HG02973 (cell line): ENCODE measurements at regions not wholly inside any gene's neighbourhood (a gene's known extent, or its start where the extent isn't known, plus 50 kb on each side); places are given as distances from the start of the nearest gene placed in this dataset.
"Not testable (repeated sequence)": the region's sequence is repeated elsewhere in the genome, so short reads cannot be mapped to it uniquely, and the experiment has no call there.

Experiments used
- ATAC-seq: cut with Tn5 transposase; IDR thresholded peaks from one replicate; pipeline ENCODE4 v1.9.1; 2021; ENCODE audit warnings: moderate library complexity; ENCODE audit not compliant: unreplicated experiment

DNA sequence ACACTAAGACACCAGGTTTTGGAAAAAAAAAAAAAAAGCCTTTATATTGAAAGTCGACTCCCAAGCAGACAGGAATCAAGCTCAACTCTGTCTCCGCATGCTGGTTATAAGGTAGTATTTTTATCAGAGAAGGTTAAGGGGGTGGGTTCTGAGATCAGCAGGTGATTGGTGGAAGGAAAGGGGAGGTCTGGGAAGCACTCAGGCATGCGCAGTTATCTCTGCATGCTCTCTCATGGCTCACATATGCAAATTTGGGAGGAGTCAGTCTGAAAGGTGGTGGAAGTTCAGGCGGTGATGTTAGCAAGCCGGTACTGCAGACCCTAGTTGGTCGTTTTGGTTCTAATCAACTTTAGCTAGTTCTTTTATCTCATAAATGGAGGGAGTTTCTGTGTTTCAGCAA lies 357.6 kb upstream of the C16orf82 start:
- ATAC-seq, result no peak

DNA sequence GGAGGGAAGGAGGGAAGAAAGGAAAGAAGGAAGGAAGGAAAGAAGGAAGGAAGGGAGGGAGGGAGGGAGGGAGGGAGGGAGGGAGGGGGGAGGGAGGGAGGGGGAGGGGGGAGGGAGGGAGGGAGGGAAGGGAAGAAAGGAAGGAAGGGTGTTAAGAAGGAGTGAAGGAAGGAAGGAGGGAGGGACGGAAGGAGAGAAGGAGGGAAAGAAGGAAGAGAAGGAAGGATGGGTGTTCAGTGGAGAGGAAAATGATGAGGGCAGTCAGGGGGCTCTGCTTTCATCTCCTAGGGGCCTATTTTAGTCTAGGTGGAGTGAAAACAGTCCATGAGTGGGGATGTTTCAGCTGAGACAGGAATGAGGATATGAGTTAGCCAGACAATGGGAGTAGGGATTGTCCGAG lies 357.0 kb upstream of the C16orf82 start:
- ATAC-seq, result no peak

DNA sequence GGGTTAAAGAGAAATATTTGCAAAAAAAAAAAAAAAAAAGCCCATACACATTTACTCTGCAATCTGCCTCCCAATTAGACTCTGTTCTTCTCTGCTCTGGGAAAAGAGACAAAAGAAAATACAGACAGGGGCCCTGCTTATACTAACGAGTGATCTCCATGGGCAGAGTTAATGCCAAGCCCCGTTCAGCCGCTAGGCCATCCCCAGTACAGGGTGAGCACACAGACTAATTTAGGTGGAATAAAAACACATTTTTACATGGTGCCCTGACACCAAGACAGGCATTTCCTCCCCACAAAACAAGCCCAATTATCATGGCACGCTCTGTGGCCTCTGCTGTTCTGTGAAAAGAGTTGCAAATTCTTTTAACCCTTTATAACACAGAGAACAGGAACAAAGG lies 356.3 kb upstream of the C16orf82 start:
- no peak for ATAC-seq

DNA sequence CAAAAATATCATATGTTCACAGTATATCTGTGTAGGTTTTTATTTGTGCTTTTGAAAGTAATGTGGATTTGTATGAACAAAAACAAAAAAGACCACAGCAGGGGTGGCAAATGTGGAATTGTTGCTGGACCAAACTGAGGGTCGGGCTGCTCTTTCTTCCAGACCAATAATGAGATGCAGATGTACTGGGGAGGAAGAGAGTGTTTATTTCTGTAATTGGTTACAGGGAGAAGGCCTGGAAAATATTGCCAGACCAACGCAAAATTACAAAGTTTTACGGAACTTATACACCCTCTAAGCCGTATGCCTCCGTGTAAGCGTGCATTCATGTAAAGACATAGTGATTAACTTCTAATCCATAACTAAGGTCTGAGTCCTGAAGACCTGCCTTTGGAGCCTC lies 353.9 kb upstream of the C16orf82 start:
- no peak for ATAC-seq

DNA sequence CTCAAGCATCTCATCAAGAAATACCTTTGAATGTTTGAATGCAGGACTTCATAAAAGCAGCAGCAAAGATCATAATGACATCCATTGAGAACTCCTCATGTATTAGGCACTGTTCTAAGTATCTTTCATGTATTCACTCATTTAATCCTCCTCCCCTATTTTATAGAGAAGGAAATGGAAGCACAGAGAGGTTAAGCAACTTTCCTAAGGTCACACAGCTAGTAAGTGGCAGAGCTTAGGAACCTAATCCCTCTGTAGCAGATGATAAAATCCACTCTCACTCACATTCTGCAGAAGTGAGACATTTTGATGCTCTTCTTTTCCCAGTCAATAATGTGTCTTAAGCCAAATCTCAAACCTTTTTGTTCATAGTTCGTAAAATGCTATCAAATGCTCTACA lies 350.8 kb upstream of the C16orf82 start:
- no peak for ATAC-seq

DNA sequence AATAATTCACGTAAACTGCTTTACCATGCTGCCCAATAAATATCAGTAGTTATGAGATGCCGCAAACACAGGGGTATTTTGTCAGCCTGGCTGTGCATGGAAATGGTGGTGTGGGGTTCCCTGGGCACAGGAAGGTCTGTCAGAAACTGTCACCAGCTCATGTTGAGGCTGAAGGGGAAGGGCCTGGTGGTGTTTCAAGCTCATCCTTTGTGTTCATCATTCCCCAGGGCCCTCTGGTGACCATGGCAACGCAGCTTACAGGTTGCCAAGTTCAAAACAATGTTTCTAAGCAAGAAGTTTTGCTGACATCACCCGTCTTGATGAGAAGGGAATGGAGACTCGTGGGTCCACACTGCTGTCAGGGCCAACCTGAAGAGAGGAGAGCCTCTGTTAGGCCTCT lies 348.9 kb upstream of the C16orf82 start:
- no peak for ATAC-seq

DNA sequence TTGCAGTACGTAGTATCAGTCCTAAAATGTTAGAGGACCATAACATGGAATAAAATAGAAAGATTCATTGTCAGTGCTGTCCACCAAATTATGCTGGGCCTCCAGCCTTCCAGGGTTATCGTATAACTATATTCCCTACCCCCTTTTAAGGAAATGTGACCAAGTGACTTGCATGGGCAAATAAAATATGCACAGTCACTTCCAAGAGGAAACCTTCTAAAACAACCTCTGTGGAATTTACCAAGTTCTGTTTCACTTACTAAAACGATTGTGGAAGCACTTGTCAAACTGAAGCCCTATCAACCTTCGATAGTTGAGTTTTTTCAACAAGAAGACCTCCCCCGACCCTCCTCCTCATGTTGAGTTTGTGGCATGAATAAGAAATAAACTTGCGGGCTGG lies 345.4 kb upstream of the C16orf82 start:
- ATAC-seq, result no peak

DNA sequence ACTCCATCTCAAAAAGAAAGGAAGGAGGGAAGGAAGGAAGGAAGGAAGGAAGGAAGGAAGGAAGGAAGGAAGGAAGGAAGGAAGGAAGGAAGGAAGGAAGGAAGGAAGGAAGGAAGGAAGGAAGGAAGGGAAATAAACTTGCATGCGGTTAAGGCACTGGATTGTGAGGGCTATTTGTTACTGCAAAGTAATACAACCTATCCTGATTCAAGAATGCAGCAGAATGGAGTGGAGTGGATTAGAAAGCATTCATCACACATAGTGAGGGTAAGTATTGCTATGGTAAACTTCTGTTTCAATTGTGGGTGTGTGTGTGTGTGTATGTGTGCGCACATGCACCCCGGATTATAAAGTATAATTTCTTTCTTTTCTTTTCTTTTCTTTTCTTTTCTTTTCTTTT lies 344.8 kb upstream of the C16orf82 start:
- not testable (repeated sequence) for ATAC-seq

DNA sequence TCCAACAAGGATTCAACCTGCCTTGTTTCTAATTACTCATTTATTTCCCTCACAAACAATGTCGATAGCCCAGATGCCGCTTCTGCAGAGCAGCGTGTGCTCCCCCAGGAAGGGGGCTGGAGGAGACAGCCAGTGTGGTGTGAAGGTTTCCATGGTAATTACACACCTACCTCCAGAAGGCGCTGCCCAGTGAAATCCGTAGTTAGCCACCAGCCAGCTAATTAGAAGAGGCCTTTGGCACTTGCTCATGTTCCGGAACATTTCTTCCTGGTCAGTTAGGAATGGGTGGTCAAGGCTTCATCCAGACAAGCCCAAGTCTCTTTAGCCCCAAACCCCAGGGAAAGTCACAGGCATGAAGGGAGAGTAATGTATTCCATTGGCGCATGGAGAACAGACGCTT lies 342.5 kb upstream of the C16orf82 start:
- ATAC-seq, result no peak

DNA sequence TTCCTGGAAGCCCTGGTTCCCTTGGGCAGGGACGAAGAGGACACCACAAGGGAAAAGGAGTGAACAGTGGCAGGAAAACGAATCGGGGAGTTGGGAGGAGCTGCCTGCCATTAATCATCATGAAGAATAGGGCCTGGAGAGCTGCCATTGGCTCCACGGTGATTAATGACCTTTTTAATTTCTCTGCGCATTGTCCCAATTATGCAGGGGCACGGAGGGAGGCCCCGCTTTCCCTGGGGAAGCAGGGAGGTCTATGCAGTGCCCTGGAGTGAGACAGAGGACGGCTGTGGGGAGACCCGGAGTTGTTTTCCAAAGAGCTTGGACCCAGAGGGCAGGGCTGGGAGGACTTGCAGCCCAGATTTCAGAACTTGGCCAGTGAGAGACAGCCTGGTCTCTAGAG lies 338.9 kb upstream of the C16orf82 start:
- ATAC-seq, result no peak

DNA sequence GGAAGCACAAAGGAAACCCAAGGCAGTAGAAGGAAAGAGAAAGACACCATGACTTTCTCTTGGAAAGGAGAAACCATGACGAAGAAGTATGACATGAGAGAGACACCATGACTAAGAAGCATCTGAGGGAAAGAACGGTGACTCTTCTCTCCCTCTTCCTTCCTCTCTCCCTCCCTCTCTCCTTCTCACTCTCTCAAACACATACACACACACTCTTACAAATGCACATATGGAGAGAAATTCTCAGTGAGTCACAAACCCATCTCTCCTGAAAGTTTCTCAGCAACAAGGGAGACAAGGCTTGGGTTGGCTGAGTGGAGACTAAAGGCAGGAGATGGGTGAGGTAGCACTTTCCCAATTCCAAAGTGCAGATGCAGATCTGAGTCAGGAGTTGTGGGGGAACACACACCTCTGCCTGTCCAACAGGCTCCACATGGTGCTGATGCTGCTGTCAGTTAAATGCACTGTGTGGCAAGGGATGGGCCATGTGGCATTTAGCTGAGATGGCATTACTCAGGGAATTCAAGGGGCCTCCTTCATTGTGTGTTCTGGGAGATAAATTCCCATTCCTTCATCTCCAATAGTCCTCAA lies 336.7 kb upstream of the C16orf82 start:
- ATAC-seq, result no peak

DNA sequence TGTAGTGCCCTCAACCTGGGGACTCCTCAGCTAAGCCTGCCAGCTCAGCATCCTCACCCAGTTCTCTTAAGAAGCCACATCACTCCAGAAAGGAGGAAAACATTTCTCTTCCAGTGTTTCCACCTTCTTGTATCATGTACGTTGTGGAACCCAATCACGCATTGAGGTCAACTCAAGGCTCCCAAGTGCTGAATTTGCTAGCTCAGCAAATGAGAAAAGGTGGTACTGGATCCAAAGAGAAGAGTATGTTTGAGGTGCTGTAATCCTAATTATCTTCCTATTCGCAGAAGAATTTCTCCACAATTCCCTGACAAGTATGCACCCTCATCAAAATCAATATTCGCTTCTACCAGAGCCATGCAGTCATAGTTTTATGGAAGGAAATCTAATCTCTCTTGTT lies 335.0 kb upstream of the C16orf82 start:
- ATAC-seq, result no peak

DNA sequence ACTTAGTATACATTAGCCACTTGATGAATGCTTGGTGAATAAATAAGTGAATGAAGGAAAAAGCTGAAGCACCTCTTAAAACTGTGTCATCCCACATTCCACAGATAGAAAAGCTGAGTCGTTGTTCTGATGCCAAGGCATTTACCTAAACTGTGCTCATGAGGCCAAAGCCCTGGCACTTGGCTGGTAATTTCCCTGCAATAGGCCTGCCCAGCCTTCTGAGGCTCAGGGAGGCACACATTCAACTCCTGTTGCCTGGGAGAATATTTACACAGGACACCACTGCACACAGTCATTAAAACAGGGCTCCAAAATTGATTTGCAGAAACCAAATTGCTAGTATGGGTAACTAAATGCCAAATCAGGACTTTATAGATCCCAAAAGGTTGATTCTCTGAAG lies 333.0 kb upstream of the C16orf82 start:
- ATAC-seq, result no peak

DNA sequence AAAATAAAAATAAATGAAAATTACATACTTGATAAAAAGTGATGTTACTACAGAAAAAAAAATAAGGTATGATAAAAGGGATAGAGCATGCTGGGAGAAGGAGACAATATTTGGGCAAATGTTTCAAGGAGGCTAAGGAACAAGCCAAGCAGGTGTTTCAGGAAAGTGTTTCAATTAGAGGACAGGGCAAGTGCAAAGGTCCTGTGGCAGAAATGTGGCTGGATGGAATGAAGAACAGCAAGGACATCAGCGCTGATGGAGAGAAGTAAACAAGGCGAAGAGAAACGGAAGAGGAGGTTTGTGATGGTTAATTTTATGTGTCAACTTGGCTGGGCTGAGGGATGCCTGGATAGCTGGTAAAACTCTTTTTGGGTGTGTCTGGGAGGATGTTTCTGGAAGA lies 331.2 kb upstream of the C16orf82 start:
- no peak for ATAC-seq

DNA sequence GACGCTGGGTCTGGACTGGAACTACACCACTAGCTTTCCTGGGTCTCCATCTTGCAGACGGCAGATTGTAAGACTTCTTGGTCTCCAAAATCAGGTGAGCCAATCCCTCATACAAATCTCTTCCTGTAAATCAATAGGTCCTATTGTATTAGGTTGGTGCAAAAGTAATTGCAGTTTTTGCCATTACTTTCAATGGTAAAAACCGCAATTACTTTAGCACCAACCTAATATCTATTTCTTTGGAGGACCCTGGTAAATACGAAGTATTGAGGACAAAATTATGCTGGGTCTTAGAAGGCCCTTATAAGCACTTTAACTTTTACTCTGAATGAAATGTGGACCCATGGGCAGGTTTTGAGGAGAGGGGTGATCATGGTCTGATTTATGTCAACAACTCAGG lies 330.6 kb upstream of the C16orf82 start:
- no peak for ATAC-seq

DNA sequence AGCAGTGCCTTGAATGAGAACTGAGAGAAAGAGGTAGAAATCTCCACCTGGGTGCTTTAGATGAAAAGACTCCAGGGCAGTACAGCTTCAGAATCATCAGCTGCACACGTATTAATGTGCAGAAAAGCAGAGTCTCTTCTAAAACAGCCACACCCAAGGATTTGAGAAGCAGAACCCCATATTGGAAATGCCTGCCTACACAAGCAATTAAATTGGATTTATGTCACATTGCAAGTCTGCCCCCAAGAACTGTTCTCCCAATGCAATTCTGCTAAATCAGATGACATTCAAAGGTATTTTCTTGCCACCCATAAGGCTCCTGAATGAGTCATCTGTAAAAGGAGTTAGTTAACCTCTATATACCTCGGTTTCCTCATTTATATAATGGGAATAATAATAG lies 326.0 kb upstream of the C16orf82 start:
- ATAC-seq, result no peak

DNA sequence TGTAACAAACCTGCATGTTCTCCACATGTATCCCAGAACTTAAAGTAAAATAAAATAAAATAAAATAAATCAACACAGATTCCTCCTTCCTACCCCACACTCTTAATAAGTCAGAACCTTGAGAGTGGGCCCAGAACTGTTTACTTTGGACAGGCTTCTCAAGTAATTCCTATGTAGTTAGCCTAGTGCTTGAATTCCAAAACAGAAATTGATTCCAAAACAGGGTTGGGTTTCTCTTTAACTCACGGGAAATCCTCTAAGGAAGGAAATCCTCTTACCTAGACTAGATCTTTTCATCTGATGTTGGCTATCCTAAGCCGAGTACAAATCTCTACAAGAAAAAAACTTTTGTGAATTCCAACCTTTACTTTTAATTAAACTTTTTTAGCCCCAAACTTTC lies 324.7 kb upstream of the C16orf82 start:
- no peak for ATAC-seq

DNA sequence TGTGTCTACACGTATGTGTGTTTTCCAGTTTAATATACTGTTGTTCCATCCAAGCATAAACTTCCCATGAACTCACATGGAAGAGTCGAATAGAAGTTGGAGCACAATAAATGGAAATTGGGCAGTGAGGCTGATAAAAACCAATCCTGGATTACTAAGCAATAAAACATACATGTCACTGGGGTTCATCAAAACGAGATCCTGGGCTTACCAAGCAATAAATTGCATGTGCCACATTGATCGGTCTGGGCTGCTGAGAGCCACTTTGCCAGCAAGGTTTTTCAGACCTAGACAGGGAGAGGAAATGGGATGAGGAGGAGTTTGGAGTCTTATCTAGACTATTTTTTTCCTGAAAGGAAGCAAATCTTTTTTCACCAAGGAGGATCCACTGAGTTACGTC lies 322.3 kb upstream of the C16orf82 start:
- ATAC-seq, result no peak

DNA sequence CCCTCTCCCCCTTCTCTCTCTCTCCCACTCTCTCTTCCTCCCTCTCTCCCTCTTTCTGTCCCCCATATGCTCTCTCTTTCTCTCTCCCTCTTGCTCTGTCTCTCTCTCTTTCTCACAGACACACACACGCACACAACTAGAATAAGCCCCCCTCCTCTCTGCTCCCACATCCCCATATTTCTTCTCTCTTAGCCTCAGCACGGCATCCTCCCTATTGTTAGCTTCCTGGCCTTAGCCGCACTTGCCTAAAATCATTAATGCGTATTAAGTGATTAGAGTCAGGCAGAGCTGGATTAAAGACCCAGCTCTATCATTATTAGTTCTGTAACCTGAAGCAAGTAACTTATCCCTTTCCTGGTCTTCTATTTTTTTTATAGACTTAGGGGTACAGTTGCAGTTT lies 319.0 kb upstream of the C16orf82 start:
- no peak for ATAC-seq

DNA sequence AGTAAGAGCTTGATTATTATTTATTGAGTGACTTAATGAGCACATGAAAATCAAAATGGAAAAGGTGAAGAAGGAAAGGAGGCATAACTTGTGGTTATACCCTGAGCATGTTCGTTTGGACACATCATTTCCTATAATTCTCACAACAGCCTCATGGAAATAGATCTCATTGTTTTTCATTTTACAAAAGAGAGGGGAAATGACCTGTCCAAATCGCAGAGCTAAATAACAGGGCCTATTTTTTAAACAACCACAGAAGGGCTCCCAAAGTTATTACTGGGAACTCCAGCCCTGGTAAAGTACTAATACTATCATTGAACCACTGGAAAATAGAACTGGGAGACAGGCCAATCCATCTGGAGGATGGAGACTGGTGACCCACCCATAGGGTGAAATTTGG lies 317.7 kb upstream of the C16orf82 start:
- no peak for ATAC-seq

DNA sequence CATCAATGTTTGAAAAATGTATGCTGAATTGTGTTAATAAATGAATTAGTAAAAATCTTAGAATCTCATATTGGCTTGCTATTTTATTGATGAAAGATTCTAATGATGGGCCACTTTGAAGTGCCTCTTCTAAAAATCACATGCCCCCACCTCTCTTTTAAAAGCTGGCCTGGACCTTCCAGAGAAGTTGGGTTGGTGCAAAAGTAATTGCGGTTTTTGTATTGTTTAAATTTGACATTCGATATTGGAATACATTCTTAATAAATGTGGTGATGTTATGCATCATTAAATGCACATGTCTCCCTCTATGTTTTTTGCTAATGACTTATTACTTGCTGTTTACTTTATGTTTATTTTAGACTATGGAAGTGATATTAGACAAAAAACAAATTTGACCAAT lies 314.6 kb upstream of the C16orf82 start:
- no peak for ATAC-seq

DNA sequence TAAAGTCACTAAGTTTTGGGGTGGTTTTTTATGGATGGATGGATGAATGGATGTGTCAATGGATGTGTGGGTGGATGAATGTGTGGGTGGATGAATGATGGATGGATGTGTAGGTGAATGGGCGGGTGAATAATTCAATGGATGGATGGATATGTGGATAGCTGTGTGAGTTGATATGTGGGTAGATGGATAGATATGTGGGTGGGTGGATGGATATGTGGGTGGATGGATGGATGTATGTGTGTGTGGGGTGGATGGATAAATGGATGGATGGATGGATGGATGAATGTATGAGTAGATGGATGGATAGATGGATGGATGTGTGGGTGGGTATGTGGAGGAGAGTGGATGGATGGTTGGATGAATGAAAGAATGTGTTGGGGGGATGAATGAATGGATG lies 310.1 kb upstream of the C16orf82 start:
- no peak for ATAC-seq

DNA sequence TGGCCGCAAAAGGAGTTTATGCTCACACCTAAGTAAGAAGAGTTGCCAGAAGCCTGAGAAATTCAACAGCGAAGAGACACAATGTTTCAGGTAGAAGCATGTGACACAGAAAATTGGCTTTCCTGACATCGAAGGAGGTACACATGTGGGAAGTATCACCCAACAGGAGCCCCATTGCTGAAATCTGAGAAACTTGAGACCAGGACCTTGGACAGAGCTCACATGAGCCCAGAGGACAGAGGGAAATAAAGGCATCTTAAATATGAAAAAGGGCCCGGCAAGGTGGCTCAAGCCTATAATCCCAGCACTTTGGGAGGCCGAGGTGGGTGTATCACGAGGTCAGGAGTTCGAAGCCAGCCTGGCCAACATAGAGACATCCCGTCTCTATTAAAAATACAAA lies 304.1 kb upstream of the C16orf82 start:
- no peak for ATAC-seq

DNA sequence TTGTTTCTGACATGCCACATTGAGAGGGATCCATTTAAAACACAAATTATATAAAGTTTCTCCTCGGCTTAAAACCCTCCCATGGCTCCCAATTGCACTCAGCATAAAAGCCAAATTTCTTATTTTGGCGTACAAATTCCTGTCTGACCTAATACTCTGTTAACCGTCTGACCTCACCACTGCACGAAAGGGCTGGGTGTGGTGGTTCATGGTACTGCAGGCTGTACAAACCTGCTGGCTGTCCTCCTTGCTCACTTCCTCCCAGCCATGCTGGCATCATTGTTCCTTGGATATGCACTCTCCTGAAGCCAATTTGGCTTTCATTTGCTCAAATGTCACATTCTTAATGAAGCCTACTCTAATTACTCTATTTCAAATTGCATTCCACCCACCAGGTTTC lies 301.6 kb upstream of the C16orf82 start:
- ATAC-seq, result no peak
